GM21619 (cell line): ENCODE measurements at regions not wholly inside any gene's neighbourhood (a gene's known extent, or its start where the extent isn't known, plus 50 kb on each side); places are given as distances from the start of the nearest gene placed in this dataset.
"Not testable (repeated sequence)": the region's sequence is repeated elsewhere in the genome, so short reads cannot be mapped to it uniquely, and the experiment has no call there.

Source experiments
- ATAC-seq: cut with Tn5 transposase; IDR thresholded peaks from one replicate; pipeline ENCODE4 v1.9.1; 2021; ENCODE audit not compliant: unreplicated experiment

GRCh38 chr4:79178760-79179159, 147.1 kb downstream of the NAA11 start:
- no peak for ATAC-seq

- ATAC-seq, result no peak
Measured at GRCh38 chr4:79177388-79177787, 148.5 kb downstream of the NAA11 start.

GRCh38 chr4:79176351-79176750, 149.5 kb downstream of the NAA11 start:
- no peak for ATAC-seq

GRCh38 chr4:79175716-79176115, 150.1 kb downstream of the NAA11 start:
- ATAC-seq, result no peak

- no peak for ATAC-seq
Measured at GRCh38 chr4:79174490-79175252, 151.2 kb downstream of the NAA11 start.

- no peak for ATAC-seq
Measured at GRCh38 chr4:79173186-79173585, 152.7 kb downstream of the NAA11 start.

- ATAC-seq, result no peak
Measured at GRCh38 chr4:79170077-79170476, 155.8 kb downstream of the NAA11 start.

GRCh38 chr4:79164907-79165610, 160.8 kb downstream of the NAA11 start:
- no peak for ATAC-seq

GRCh38 chr4:79163981-79164490, 161.8 kb downstream of the NAA11 start:
- ATAC-seq, result no peak

GRCh38 chr4:79160962-79161361, 164.9 kb downstream of the NAA11 start:
- ATAC-seq, result no peak

GRCh38 chr4:79158705-79159104, 167.2 kb downstream of the NAA11 start:
- not testable (repeated sequence) for ATAC-seq

- ATAC-seq, result no peak
Measured at GRCh38 chr4:79155336-79155735, 170.5 kb downstream of the NAA11 start.

- ATAC-seq, result no peak
Measured at GRCh38 chr4:79150820-79151416, 174.9 kb downstream of the NAA11 start.

- ATAC-seq, result no peak
Measured at GRCh38 chr4:79148369-79148768, 177.5 kb downstream of the NAA11 start.

- ATAC-seq, result no peak
Measured at GRCh38 chr4:79147251-79147650, 178.6 kb downstream of the NAA11 start.

- ATAC-seq, result no peak
Measured at GRCh38 chr4:79141530-79141929, 184.3 kb downstream of the NAA11 start.

- no peak for ATAC-seq
Measured at GRCh38 chr4:79134767-79135166, 191.1 kb downstream of the NAA11 start.

- ATAC-seq, result no peak
Measured at GRCh38 chr4:79132826-79133225, 193.0 kb downstream of the NAA11 start.

GRCh38 chr4:79121875-79122358, 182.7 kb upstream of the PAQR3 start:
- no peak for ATAC-seq

GRCh38 chr4:79121223-79121622, 182.0 kb upstream of the PAQR3 start:
- ATAC-seq, result no peak

- not testable (repeated sequence) for ATAC-seq
Measured at GRCh38 chr4:79117051-79117450, 177.8 kb upstream of the PAQR3 start.

- no peak for ATAC-seq
Measured at GRCh38 chr4:79107014-79107413, 167.8 kb upstream of the PAQR3 start.
